KMS-11 (cell line): ENCODE measurements at regions not wholly inside any gene's neighbourhood (a gene's known extent, or its start where the extent isn't known, plus 50 kb on each side); places are given as distances from the start of the nearest gene placed in this dataset.
"Not testable (repeated sequence)": the region's sequence is repeated elsewhere in the genome, so short reads cannot be mapped to it uniquely, and the experiment has no call there.

ENCODE experiments used
- H2AFZ ChIP-seq: fragments of 200-600 bp; sonication (generic); 2 replicates; pipeline ENCODE4 v1.6.1; 2016; ENCODE audit warnings: antibody characterized with exemption, mixed run types, low read depth
- H3K27ac ChIP-seq: fragments of 200-600 bp; sonication (generic); 2 replicates; pipeline ENCODE4 v1.6.1; 2016; ENCODE audit warnings: mild to moderate bottlenecking, mixed run types
- H3K27me3 ChIP-seq: fragments of 200-600 bp; sonication (generic); 2 replicates; pipeline ENCODE4 v1.6.1; 2017; ENCODE audit warnings: mild to moderate bottlenecking, low read depth, mixed run types, moderate library complexity; ENCODE audit not compliant: insufficient read depth
- H3K36me3 ChIP-seq: fragments of 200-600 bp; sonication (generic); 2 replicates; pipeline ENCODE4 v1.6.1; 2017; ENCODE audit warnings: mild to moderate bottlenecking, mixed run types; ENCODE audit not compliant: insufficient read depth
- H3K4me1 ChIP-seq: fragments of 200-600 bp; sonication (generic); 2 replicates; pipeline ENCODE4 v1.6.1; 2016; ENCODE audit warnings: mild to moderate bottlenecking, low read depth, mixed run types; ENCODE audit not compliant: poor library complexity, severe bottlenecking
- H3K4me2 ChIP-seq: fragments of 200-600 bp; sonication (generic); 2 replicates; pipeline ENCODE4 v1.7.0; 2016; ENCODE audit warnings: mild to moderate bottlenecking, mixed run types
- H3K4me3 ChIP-seq: fragments of 200-600 bp; sonication (generic); IDR thresholded peaks from 2 replicates; pipeline ENCODE4 v1.6.1; 2017; ENCODE audit warnings: low read depth, low read length, mixed read lengths; ENCODE audit not compliant: insufficient read depth
- H3K79me2 ChIP-seq: fragments of 200-600 bp; sonication (generic); 2 replicates; pipeline ENCODE4 v1.6.1; 2016; ENCODE audit warnings: low read depth, mixed run types; ENCODE audit not compliant: insufficient read depth
- H3K9ac ChIP-seq: fragments of 200-600 bp; sonication (generic); 2 replicates; pipeline ENCODE4 v1.6.1; 2016; ENCODE audit warnings: mild to moderate bottlenecking, mixed run types
- H4K20me1 ChIP-seq: fragments of 200-600 bp; sonication (generic); 2 replicates; pipeline ENCODE4 v1.6.1; 2016; ENCODE audit warnings: mild to moderate bottlenecking, mixed run types; ENCODE audit not compliant: insufficient read depth
- TF ChIP-seq, protein P1 (sequence below): fragments of 200-600 bp; sonication (generic); conservative IDR thresholded peaks from 2 replicates; pipeline ENCODE4 v1.6.1; 2017; ENCODE audit warnings: low read depth, mild to moderate bottlenecking, antibody characterized with exemption, low read length, moderate library complexity, mixed read lengths

DNA sequence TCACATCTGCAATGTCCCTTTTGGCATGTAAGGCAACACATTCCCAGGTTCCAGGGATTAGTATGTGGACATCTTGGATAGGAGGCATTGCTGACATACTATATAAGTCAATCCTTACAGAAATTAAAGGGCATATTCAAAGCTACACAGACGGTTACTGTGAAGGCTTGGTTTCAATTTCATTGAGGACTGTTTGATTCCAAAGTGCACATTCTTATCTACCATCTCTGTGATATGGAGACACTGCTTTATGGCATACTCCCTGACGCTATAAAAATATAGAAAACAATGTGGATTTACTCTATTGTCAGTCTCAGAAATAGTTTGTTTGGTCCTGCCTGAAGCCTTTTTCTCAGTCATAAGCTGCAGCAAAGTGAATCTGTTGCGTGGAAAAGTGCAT is 1486.7 kb downstream of the FAM181B start:
- Histone ChIP-seq H2AFZ (no peak overlapping the region), H3K9ac (no peak overlapping the region), H3K27ac (no peak overlapping the region), H3K27me3 (no peaks in the 10 kb centered on the region), H3K36me3 (no peaks in the 10 kb centered on the region), H3K4me1 (peaks cover 4% of the 10 kb centered on the region), H4K20me1 (no peaks in the 10 kb centered on the region), H3K4me2 (no peak overlapping the region), H3K4me3 (no peak overlapping the region), H3K79me2 (no peaks in the 10 kb centered on the region)
- TF ChIP-seq, protein P1, sequence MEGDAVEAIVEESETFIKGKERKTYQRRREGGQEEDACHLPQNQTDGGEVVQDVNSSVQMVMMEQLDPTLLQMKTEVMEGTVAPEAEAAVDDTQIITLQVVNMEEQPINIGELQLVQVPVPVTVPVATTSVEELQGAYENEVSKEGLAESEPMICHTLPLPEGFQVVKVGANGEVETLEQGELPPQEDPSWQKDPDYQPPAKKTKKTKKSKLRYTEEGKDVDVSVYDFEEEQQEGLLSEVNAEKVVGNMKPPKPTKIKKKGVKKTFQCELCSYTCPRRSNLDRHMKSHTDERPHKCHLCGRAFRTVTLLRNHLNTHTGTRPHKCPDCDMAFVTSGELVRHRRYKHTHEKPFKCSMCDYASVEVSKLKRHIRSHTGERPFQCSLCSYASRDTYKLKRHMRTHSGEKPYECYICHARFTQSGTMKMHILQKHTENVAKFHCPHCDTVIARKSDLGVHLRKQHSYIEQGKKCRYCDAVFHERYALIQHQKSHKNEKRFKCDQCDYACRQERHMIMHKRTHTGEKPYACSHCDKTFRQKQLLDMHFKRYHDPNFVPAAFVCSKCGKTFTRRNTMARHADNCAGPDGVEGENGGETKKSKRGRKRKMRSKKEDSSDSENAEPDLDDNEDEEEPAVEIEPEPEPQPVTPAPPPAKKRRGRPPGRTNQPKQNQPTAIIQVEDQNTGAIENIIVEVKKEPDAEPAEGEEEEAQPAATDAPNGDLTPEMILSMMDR, result no peak

DNA sequence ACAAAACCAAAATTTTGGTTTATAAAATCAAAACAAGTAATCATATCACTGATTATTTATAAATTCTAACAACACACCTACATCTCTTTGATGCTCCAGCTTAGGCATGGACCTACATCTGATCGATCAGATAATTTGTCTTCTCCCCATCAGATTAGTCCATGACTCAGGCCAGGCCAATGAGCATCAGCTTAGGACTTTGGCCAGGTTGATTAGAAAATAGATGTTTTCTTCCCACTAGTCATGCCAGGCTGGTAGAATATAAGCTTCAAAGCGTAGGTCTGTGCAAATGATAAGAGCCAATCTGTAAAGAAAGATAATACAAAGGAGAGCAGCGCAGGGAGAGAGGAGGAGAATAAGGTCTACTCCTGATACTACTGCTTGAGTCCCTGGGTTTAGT is 1487.9 kb downstream of the FAM181B start:
- Histone ChIP-seq H3K27me3 (no peaks in the 10 kb centered on the region), H4K20me1 (no peaks in the 10 kb centered on the region), H3K27ac (no peak overlapping the region), H3K36me3 (no peaks in the 10 kb centered on the region), H2AFZ (no peak overlapping the region), H3K4me1 (peaks cover 16% of the 10 kb centered on the region), H3K4me2 (no peak overlapping the region), H3K4me3 (no peak overlapping the region), H3K79me2 (no peaks in the 10 kb centered on the region), H3K9ac (no peak overlapping the region)
- TF ChIP-seq, protein P1, result no peak

DNA sequence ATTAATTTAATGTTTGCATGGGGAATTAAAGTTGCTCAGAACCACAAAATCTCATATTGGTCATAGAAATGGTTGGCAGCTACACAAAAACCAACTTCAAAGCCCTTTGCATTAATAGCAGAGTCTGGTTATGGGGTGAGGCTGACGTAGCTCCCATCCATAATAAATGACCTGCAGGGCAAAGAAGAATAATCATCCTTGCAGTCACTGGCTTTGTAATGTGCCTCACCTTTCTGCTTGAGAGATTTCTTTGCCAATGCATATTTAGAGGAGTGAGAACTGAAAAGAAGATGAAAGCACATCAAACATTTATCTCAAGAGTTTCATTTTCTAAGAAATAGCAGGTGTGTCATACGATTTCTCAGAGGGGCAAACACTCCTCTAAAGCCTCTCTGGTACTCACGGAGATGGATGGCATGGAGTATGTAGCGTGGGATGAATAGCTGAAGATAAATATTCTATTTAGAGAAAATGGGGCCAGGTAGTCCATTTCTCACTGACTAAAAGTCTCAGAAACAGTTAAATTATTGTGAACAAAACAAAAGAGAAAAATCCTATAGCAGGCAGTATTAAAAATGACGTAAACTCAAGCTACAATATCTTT is 1491.9 kb downstream of the FAM181B start:
- no peak overlapping the region for H2AFZ ChIP-seq
- no peaks in the 10 kb centered on the region for H3K79me2 ChIP-seq
- no peaks in the 10 kb centered on the region for H3K27me3 ChIP-seq
- no peak overlapping the region for H3K27ac ChIP-seq
- TF ChIP-seq, protein P1, result no peak
- H3K36me3 ChIP-seq, result no peaks in the 10 kb centered on the region
- H3K9ac ChIP-seq, result no peak overlapping the region
- H3K4me3 ChIP-seq, result no peak overlapping the region
- H3K4me1 ChIP-seq, result peaks cover 16% of the 10 kb centered on the region
- H3K4me2 ChIP-seq, result peak overlapping the region; percentile 14; the same call in 1 of the 2 replicates
- H4K20me1 ChIP-seq, result no peaks in the 10 kb centered on the region

DNA sequence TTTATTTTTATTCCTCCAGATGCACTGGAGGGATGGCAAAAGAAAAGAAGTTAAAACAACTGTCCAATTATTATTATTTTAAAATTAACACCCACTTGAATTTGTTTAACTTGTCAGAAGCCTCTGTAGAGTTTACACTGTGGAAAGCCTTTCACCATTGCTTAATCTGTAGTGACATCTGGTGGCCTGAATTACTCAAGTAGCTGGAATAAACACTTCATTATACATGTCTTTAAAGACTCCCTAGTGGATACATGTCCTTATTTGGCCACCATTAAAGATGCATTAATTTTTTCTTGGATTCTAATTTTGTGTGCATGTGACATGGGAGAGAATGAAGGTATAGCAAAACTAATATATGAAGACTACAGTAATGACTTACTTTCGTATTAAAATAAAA is 1496.5 kb downstream of the FAM181B start:
- Histone ChIP-seq H3K4me1 (peaks cover 14% of the 10 kb centered on the region), H3K27ac (no peak overlapping the region), H3K79me2 (no peaks in the 10 kb centered on the region), H3K4me3 (no peak overlapping the region), H3K27me3 (no peaks in the 10 kb centered on the region), H3K9ac (no peak overlapping the region), H4K20me1 (no peaks in the 10 kb centered on the region), H3K4me2 (no peak overlapping the region), H3K36me3 (no peaks in the 10 kb centered on the region), H2AFZ (no peak overlapping the region)
- TF ChIP-seq, protein P1, result peak; percentile 78

DNA sequence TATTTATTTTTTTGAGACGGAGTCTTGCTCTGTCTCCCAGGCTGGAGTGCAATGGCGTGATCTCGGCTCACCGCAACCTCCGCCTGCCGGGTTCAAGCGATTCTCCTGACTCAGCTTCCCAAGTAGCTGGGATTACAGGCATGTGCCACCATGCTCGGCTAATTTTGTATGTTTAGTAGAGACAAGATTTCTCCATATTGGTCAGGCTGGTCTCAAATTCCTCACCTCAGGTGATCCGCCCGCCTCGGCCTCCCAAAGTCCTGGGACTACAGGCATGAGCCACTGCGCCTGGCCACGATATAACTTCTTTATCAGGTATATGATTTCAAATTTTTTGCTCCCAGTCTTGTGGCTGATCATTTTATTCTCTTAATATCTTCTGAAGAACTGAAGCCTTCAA is 1506.3 kb downstream of the FAM181B start:
- not testable (repeated sequence) for H3K4me1 ChIP-seq, H2AFZ ChIP-seq, H3K4me2 ChIP-seq

More for the DNA sequence above, 1506.3 kb downstream of the FAM181B start:
- H3K79me2 ChIP-seq, H3K27me3 ChIP-seq, H3K36me3 ChIP-seq, H3K4me3 ChIP-seq, H3K27ac ChIP-seq, H3K9ac ChIP-seq, H4K20me1 ChIP-seq: not testable (repeated sequence)
